ENCODE measurements at regions not wholly inside any gene's neighbourhood (a gene's known extent, or its start where the extent isn't known, plus 50 kb on each side); places are given as distances from the start of the nearest gene placed in this dataset.

GRCh38 chr15:79373113-79373512, 59.0 kb upstream of the MINAR1 start:
- no peak for DNase-seq

GRCh38 chr15:79373728-79374127, 58.4 kb upstream of the MINAR1 start:
- no peak for DNase-seq

GRCh38 chr15:79376383-79376782, 55.8 kb upstream of the MINAR1 start:
- DNase-seq: no peak

GRCh38 chr15:79378394-79379109, 53.6 kb upstream of the MINAR1 start:
- DNase-seq: peak; percentile 11

GRCh38 chr15:79380755-79381497, 51.2 kb upstream of the MINAR1 start:
- peak; percentile 72 for DNase-seq

GRCh38 chr15:79381593-79381992, 50.5 kb upstream of the MINAR1 start:
- no peak for DNase-seq
